Smooth muscle cell (in vitro differentiated cells): ENCODE measurements at regions not wholly inside any gene's neighbourhood (a gene's known extent, or its start where the extent isn't known, plus 50 kb on each side); places are given as distances from the start of the nearest gene placed in this dataset.

Source experiments
- DNase-seq: peaks from one replicate; lab custom pipeline; 2025; ENCODE audit not compliant: unreplicated experiment; lab: John Stamatoyannopoulos, UW
- H2AFZ ChIP-seq: fragments of 200-600 bp; sonication (generic); 2 replicates; pipeline ENCODE4 v1.6.0; 2016; ENCODE audit warnings: antibody characterized with exemption, low read depth, mild to moderate bottlenecking
- H3F3A ChIP-seq: fragments of 200-600 bp; sonication (generic); 2 replicates; pipeline ENCODE4 v1.6.0; 2017; ENCODE audit warnings: antibody characterized with exemption, low read depth
- H3K27ac ChIP-seq: fragments of 200-600 bp; sonication (generic); 2 replicates; pipeline ENCODE4 v1.5.1; 2016; ENCODE audit warnings: low read depth, mild to moderate bottlenecking
- H3K27me3 ChIP-seq: fragments of 200-600 bp; sonication (generic); 2 replicates; pipeline ENCODE4 v1.6.1; 2016; ENCODE audit warnings: low read depth, mild to moderate bottlenecking
- H3K36me3 ChIP-seq: fragments of 200-600 bp; sonication (generic); 2 replicates; pipeline ENCODE4 v1.5.1; 2016; ENCODE audit warnings: low read depth
- H3K4me1 ChIP-seq: fragments of 200-600 bp; sonication (generic); 2 replicates; pipeline ENCODE4 v1.5.1; 2016; ENCODE audit warnings: low read depth
- H3K4me2 ChIP-seq: fragments of 200-600 bp; sonication (generic); 2 replicates; pipeline ENCODE4 v1.6.0; 2016; ENCODE audit warnings: mild to moderate bottlenecking
- H3K4me3 ChIP-seq: fragments of 200-600 bp; sonication (generic); 2 replicates; pipeline ENCODE4 v1.5.1; 2016; ENCODE audit warnings: mild to moderate bottlenecking
- H3K79me2 ChIP-seq: fragments of 200-600 bp; sonication (generic); 2 replicates; pipeline ENCODE4 v1.6.0; 2016; ENCODE audit warnings: low read depth, mild to moderate bottlenecking
- H3K9ac ChIP-seq: fragments of 200-600 bp; sonication (generic); 2 replicates; pipeline ENCODE4 v1.6.0; 2016; ENCODE audit warnings: low read depth
- H3K9me3 ChIP-seq: fragments of 200-600 bp; sonication (generic); replicated peaks from 2 replicates; pipeline ENCODE4 v1.5.1; 2016; ENCODE audit warnings: low read depth
- H4K20me1 ChIP-seq: fragments of 200-600 bp; sonication (generic); 2 replicates; pipeline ENCODE4 v1.6.0; 2016; ENCODE audit warnings: low read depth
- CTCF ChIP-seq: fragments of 200-600 bp; sonication (generic); IDR thresholded peaks from 2 replicates; pipeline ENCODE4 v1.5.1; 2017; ENCODE audit warnings: borderline replicate concordance, mild to moderate bottlenecking, antibody characterized with exemption; ENCODE audit not compliant: insufficient read depth, poor library complexity, severe bottlenecking
- WGBS: methylation state at CpG from one replicate; pipeline ENCODE4 v1.1.7; 2016; ENCODE audit warnings: low lambda C conversion rate; 5-methylcytosine and 5-hydroxymethylcytosine counted together

GRCh38 chrX:35728481-35728880, 69.7 kb upstream of the MAGEB16 start:
- Histone ChIP-seq H3K9ac (no peak overlapping the region), H3K36me3 (no peaks in the 10 kb centered on the region), H3K4me3 (no peak overlapping the region), H2AFZ (no peak overlapping the region), H3F3A (no peaks in the 10 kb centered on the region), H3K4me2 (no peak overlapping the region), H4K20me1 (no peaks in the 10 kb centered on the region), H3K4me1 (no peaks in the 10 kb centered on the region), H3K27ac (no peak overlapping the region), H3K9me3 (no peaks in the 10 kb centered on the region), H3K79me2 (no peaks in the 10 kb centered on the region), H3K27me3 (no peaks in the 10 kb centered on the region)
- no peak for TF ChIP-seq CTCF
- no peak for DNase-seq
- WGBS, result 41% methylated on average over 3 of the region's 3 CpGs

DNA sequence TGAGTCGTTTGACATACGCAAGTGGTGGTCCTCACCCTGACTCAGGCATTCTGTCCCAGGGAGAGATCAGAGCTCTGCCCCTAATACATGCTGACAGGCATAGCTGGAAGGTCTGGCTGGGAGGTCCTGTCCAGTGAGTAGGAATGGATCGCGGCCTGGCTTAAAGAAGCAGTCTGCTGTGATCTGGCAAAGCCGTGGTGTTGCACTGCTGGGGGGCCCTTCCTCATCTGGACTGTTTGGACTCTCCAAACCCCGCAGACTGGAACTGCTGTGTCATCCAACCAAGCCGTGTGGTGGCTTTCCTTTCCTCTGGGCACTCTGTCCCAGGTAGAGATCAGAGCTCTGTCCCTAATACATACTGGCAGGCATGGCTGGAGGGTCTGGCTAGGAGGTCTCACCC, 64.3 kb upstream of the MAGEB16 start:
- Histone ChIP-seq H3K79me2 (no peaks in the 10 kb centered on the region), H3K4me1 (no peaks in the 10 kb centered on the region), H2AFZ (no peak overlapping the region), H4K20me1 (no peaks in the 10 kb centered on the region), H3K27ac (no peak overlapping the region), H3K9ac (no peak overlapping the region), H3K9me3 (no peaks in the 10 kb centered on the region), H3K27me3 (no peaks in the 10 kb centered on the region), H3K36me3 (no peaks in the 10 kb centered on the region), H3K4me3 (no peak overlapping the region), H3K4me2 (no peak overlapping the region), H3F3A (no peaks in the 10 kb centered on the region)
- 84% methylated on average over 7 of the region's 7 CpGs for WGBS
- TF ChIP-seq CTCF, result no peak
- DNase-seq, result no peak

GRCh38 chrX:35741142-35741541, 57.0 kb upstream of the MAGEB16 start:
- no peak overlapping the region for H3K9ac ChIP-seq
- WGBS, result 88% methylated on average over 1 of the region's 1 CpG
- no peak for DNase-seq
- no peak for TF ChIP-seq CTCF
- H3K4me3 ChIP-seq, result no peak overlapping the region
- no peaks in the 10 kb centered on the region for H3K4me1 ChIP-seq
- H3K79me2 ChIP-seq, result no peaks in the 10 kb centered on the region
- H3K36me3 ChIP-seq, result no peaks in the 10 kb centered on the region
- no peaks in the 10 kb centered on the region for H3K9me3 ChIP-seq
- no peaks in the 10 kb centered on the region for H4K20me1 ChIP-seq
- H3K4me2 ChIP-seq, result no peak overlapping the region
- no peaks in the 10 kb centered on the region for H3K27me3 ChIP-seq
- no peak overlapping the region for H2AFZ ChIP-seq
- no peaks in the 10 kb centered on the region for H3F3A ChIP-seq
- no peak overlapping the region for H3K27ac ChIP-seq

- Histone ChIP-seq H3K4me3 (no peak overlapping the region), H3K79me2 (no peaks in the 10 kb centered on the region), H4K20me1 (no peaks in the 10 kb centered on the region), H3K27ac (no peak overlapping the region), H3F3A (no peaks in the 10 kb centered on the region), H2AFZ (no peak overlapping the region), H3K9ac (no peak overlapping the region), H3K4me1 (no peaks in the 10 kb centered on the region), H3K9me3 (no peaks in the 10 kb centered on the region), H3K27me3 (no peaks in the 10 kb centered on the region), H3K4me2 (no peak overlapping the region), H3K36me3 (no peaks in the 10 kb centered on the region)
- TF ChIP-seq CTCF, result no peak
- DNase-seq, result no peak
- WGBS, result 87% methylated on average over 2 of the region's 2 CpGs
These were observed 54.8 kb upstream of the MAGEB16 start for GRCh38 chrX:35743331-35743730.
